KMS-11 (cell line): ENCODE measurements at regions not wholly inside any gene's neighbourhood (a gene's known extent, or its start where the extent isn't known, plus 50 kb on each side); places are given as distances from the start of the nearest gene placed in this dataset.
"Not testable (repeated sequence)": the region's sequence is repeated elsewhere in the genome, so short reads cannot be mapped to it uniquely, and the experiment has no call there.

Experiments
- H2AFZ ChIP-seq: fragments of 200-600 bp; sonication (generic); 2 replicates; pipeline ENCODE4 v1.6.1; 2016; ENCODE audit warnings: antibody characterized with exemption, mixed run types, low read depth
- H3K27ac ChIP-seq: fragments of 200-600 bp; sonication (generic); 2 replicates; pipeline ENCODE4 v1.6.1; 2016; ENCODE audit warnings: mild to moderate bottlenecking, mixed run types
- H3K27me3 ChIP-seq: fragments of 200-600 bp; sonication (generic); 2 replicates; pipeline ENCODE4 v1.6.1; 2017; ENCODE audit warnings: mild to moderate bottlenecking, low read depth, mixed run types, moderate library complexity; ENCODE audit not compliant: insufficient read depth
- H3K36me3 ChIP-seq: fragments of 200-600 bp; sonication (generic); 2 replicates; pipeline ENCODE4 v1.6.1; 2017; ENCODE audit warnings: mild to moderate bottlenecking, mixed run types; ENCODE audit not compliant: insufficient read depth
- H3K4me1 ChIP-seq: fragments of 200-600 bp; sonication (generic); 2 replicates; pipeline ENCODE4 v1.6.1; 2016; ENCODE audit warnings: mild to moderate bottlenecking, low read depth, mixed run types; ENCODE audit not compliant: poor library complexity, severe bottlenecking
- H3K4me2 ChIP-seq: fragments of 200-600 bp; sonication (generic); 2 replicates; pipeline ENCODE4 v1.7.0; 2016; ENCODE audit warnings: mild to moderate bottlenecking, mixed run types
- H3K4me3 ChIP-seq: fragments of 200-600 bp; sonication (generic); IDR thresholded peaks from 2 replicates; pipeline ENCODE4 v1.6.1; 2017; ENCODE audit warnings: low read depth, low read length, mixed read lengths; ENCODE audit not compliant: insufficient read depth
- H3K79me2 ChIP-seq: fragments of 200-600 bp; sonication (generic); 2 replicates; pipeline ENCODE4 v1.6.1; 2016; ENCODE audit warnings: low read depth, mixed run types; ENCODE audit not compliant: insufficient read depth
- H3K9ac ChIP-seq: fragments of 200-600 bp; sonication (generic); 2 replicates; pipeline ENCODE4 v1.6.1; 2016; ENCODE audit warnings: mild to moderate bottlenecking, mixed run types
- H4K20me1 ChIP-seq: fragments of 200-600 bp; sonication (generic); 2 replicates; pipeline ENCODE4 v1.6.1; 2016; ENCODE audit warnings: mild to moderate bottlenecking, mixed run types; ENCODE audit not compliant: insufficient read depth
- TF ChIP-seq, protein P1 (sequence below): fragments of 200-600 bp; sonication (generic); conservative IDR thresholded peaks from 2 replicates; pipeline ENCODE4 v1.6.1; 2017; ENCODE audit warnings: low read depth, mild to moderate bottlenecking, antibody characterized with exemption, low read length, moderate library complexity, mixed read lengths

DNA sequence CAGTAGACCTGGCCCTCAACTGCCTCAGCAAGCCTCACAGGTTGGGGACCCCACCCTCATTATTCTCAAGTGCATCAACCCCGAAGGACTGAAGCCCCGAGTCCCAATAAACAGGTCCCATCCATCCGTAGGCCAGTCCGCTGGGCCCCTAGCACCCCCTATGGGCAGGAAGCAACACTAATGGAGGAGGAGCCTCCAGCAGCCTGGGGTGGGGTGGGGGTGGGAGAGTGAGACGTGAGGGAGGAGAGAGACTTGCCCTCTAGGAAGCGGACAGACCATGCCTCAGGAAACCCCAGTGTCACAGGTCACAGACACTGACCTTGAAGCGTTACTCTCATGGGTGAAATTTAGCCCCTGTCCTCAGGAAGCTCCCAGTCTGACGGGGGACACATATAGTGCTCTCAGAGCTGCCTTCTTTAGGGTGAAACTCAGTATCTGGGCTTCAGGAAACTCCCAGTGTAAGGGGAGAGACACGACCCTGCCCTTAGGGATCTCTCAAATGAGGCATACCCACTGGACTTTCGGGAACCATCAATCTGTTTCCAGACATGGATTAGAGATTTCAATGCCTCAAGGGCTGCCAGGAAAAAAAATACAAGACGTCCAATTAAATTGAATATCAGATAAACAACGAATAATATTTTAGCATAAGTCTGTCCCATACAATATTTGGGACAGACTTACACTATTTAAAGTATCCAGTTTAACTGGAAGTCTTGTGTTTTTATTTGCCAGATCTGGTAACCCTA, 125.8 kb downstream of the MRPL14 start:
- no peaks in the 10 kb centered on the region for H4K20me1 ChIP-seq
- peak overlapping the region; percentile 53; the same call in 1 of the 2 replicates for H3K4me2 ChIP-seq
- no peak overlapping the region for H3K27ac ChIP-seq
- TF ChIP-seq, protein P1, sequence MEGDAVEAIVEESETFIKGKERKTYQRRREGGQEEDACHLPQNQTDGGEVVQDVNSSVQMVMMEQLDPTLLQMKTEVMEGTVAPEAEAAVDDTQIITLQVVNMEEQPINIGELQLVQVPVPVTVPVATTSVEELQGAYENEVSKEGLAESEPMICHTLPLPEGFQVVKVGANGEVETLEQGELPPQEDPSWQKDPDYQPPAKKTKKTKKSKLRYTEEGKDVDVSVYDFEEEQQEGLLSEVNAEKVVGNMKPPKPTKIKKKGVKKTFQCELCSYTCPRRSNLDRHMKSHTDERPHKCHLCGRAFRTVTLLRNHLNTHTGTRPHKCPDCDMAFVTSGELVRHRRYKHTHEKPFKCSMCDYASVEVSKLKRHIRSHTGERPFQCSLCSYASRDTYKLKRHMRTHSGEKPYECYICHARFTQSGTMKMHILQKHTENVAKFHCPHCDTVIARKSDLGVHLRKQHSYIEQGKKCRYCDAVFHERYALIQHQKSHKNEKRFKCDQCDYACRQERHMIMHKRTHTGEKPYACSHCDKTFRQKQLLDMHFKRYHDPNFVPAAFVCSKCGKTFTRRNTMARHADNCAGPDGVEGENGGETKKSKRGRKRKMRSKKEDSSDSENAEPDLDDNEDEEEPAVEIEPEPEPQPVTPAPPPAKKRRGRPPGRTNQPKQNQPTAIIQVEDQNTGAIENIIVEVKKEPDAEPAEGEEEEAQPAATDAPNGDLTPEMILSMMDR, result peak; percentile 25; the same call in 1 of the 2 replicates
- no peak overlapping the region for H3K4me3 ChIP-seq
- no peaks in the 10 kb centered on the region for H3K36me3 ChIP-seq
- H3K79me2 ChIP-seq, result no peaks in the 10 kb centered on the region
- H3K27me3 ChIP-seq, result no peaks in the 10 kb centered on the region; the same call in 1 of the 2 replicates
- no peak overlapping the region for H3K9ac ChIP-seq
- peak overlapping the region; percentile 58; the same call in 1 of the 2 replicates for H2AFZ ChIP-seq
- no peaks in the 10 kb centered on the region for H3K4me1 ChIP-seq

DNA sequence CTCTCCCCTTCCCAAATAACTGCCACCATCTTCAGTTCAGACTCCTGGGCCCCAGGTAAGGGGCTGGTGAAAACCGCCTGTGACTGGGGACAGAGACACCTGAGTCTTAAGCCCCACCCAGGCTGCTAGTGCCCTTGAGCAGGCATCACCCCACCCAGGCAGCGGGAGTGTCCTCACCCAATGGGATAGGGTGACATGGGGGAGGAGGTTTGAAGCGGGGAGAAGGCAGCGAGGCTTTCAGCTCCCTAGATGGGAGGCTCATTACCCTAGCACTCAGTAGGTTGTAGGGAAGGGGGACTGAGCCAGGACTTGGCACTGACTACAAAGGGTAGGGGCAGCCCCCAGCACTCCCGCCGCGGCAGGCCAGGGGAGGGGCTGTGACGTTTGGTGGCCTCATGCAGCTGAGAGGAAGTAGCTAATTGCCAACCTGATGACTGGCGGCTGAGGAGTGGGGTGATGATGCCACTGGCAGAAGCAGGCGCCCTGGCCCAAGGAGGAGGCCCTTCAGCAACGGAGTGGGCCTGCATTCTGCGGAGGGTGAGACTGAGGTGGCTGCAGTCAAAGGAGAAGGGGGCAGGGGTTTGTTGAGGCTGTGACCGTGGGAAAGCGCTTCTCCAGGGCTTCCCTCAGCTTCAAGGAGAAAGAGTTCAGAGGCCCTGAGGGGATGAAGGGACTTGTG, 126.9 kb downstream of the MRPL14 start:
- no peaks in the 10 kb centered on the region; the same call in 1 of the 2 replicates for H3K27me3 ChIP-seq
- H2AFZ ChIP-seq, result no peak overlapping the region
- TF ChIP-seq, protein P1, result no peak
- H3K36me3 ChIP-seq, result no peaks in the 10 kb centered on the region
- no peak overlapping the region for H3K9ac ChIP-seq
- no peaks in the 10 kb centered on the region for H4K20me1 ChIP-seq
- no peak overlapping the region for H3K4me2 ChIP-seq
- H3K79me2 ChIP-seq, result no peaks in the 10 kb centered on the region
- no peaks in the 10 kb centered on the region for H3K4me1 ChIP-seq
- H3K4me3 ChIP-seq, result no peak overlapping the region
- no peak overlapping the region for H3K27ac ChIP-seq

DNA sequence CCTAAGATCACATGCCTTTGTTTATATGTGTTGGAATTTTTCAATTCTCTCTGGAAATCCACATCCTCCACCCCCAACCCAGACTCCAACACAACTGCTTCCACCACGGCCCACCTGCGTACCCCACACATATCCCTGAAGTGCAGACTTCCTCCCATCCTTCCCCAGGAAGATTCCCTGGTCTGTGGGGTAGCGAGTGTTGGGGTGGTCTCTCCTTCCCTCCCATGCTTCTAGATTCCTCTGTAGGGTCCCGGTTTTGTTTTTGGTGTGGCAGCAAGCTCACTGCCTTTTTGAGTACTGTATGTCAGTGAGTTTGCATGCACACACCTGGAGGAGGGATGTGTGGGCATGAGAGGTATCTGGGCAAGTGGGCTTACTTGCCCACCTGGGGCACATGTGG, 127.6 kb downstream of the MRPL14 start:
- H4K20me1 ChIP-seq, result no peaks in the 10 kb centered on the region
- no peak overlapping the region for H3K27ac ChIP-seq
- no peak overlapping the region for H3K4me3 ChIP-seq
- TF ChIP-seq, protein P1, result no peak
- no peak overlapping the region for H3K9ac ChIP-seq
- H3K36me3 ChIP-seq, result no peaks in the 10 kb centered on the region
- H3K4me1 ChIP-seq, result no peaks in the 10 kb centered on the region
- H3K27me3 ChIP-seq, result no peaks in the 10 kb centered on the region; the same call in 1 of the 2 replicates
- H3K79me2 ChIP-seq, result no peaks in the 10 kb centered on the region
- no peak overlapping the region for H2AFZ ChIP-seq
- H3K4me2 ChIP-seq, result no peak overlapping the region

DNA sequence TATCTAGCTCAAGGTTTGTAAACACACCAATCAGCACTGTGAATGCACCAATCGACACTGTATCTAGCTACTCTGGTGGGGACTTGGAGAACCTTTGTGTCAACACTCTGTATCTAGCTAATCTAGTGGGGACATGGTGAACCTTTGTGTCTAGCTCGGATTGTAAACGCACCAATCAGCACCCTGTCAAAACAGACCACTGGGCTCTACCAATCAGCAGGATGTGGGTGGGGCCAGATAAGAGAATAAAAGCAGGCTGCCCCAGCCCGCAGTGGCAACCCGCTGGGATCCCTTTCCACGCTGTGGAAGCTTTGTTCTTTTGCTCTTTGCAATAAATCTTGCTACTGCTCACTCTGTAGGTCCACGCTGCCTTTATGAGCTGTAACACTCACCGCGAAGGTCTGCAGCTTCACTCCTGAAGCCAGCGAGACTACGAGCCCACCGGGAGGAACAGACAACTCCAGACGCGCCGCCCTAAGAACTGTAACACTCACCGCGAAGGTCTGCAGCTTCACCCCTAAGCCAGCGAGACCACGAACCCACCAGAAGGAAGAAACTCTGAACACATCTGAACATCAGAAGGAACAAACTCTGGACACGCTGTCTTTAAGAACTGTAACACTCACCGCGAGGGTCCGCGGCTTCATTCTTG, 128.5 kb downstream of the MRPL14 start:
- not testable (repeated sequence) for H3K4me1 ChIP-seq, H3K27ac ChIP-seq, H4K20me1 ChIP-seq

DNA sequence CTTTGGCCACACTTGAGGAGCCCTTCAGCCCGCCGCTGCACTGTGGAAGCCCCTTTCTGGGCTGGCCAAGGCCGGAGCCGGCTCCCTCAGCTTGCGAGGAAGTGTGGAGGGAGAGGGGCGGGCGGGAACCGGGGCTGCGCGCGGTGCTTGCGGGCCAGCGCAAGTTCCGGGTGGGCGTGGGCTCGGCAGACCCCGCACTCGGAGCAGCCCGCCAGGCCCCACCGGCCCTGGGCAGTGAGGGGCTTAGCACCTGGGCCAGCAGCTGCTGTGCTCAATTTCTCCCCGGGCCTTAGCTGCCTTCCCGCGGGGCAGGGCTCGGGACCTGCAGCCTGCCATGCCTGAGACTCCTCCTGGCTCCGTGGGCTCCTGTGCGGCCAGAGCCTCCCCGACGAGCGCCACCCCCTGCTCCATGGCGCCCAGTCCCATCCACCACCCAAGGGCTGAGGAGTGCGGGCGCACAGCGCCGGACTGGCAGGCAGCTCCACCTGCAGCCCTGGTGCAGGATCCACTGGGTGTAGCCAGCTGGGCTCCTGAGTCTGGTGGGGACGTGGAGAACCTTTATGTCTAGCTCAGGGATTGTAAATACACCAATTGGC, 129.2 kb downstream of the MRPL14 start:
- H3K27me3 ChIP-seq, H3K36me3 ChIP-seq, H3K4me2 ChIP-seq, H4K20me1 ChIP-seq, H3K4me3 ChIP-seq, H3K9ac ChIP-seq, H2AFZ ChIP-seq, H3K79me2 ChIP-seq, H3K27ac ChIP-seq, H3K4me1 ChIP-seq: not testable (repeated sequence)

More for the DNA sequence above, 128.5 kb downstream of the MRPL14 start:
- not testable (repeated sequence) for H2AFZ ChIP-seq, H3K36me3 ChIP-seq, H3K4me2 ChIP-seq, H3K79me2 ChIP-seq, H3K4me3 ChIP-seq, H3K9ac ChIP-seq, H3K27me3 ChIP-seq
